ENCODE measurements at regions not wholly inside any gene's neighbourhood (a gene's known extent, or its start where the extent isn't known, plus 50 kb on each side); places are given as distances from the start of the nearest gene placed in this dataset.

DNA sequence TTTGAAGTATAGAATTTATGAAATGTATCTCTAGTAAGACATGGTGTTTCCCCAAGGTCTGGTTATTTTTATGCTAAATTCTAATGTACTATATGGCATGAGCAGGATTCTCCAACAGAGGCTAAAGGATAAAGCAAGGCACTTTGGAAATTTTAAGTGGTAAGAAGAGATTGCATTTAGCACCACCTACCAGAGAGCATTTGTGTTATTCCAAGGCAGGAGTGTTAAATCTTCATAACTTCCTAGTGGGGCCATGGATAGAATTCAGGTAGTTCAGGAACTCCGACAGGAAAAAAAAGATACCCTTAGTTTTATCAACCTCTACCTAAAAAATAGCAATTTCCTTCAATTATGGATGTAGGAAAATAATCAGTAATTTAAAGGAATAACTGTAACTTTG lies 497.4 kb upstream of the CRIM1 start:
- TF ChIP-seq, protein P1, sequence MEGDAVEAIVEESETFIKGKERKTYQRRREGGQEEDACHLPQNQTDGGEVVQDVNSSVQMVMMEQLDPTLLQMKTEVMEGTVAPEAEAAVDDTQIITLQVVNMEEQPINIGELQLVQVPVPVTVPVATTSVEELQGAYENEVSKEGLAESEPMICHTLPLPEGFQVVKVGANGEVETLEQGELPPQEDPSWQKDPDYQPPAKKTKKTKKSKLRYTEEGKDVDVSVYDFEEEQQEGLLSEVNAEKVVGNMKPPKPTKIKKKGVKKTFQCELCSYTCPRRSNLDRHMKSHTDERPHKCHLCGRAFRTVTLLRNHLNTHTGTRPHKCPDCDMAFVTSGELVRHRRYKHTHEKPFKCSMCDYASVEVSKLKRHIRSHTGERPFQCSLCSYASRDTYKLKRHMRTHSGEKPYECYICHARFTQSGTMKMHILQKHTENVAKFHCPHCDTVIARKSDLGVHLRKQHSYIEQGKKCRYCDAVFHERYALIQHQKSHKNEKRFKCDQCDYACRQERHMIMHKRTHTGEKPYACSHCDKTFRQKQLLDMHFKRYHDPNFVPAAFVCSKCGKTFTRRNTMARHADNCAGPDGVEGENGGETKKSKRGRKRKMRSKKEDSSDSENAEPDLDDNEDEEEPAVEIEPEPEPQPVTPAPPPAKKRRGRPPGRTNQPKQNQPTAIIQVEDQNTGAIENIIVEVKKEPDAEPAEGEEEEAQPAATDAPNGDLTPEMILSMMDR (conservative IDR thresholded peaks at IDR 0.05; ENCODE audit: low read depth, low read length) = no peak
- no peak for TF ChIP-seq EZH2phosphoT487 (IDR thresholded peaks at IDR 0.05; ENCODE audit: borderline replicate concordance, low read length)
- no peak for TF ChIP-seq EZH2 (IDR thresholded peaks at IDR 0.05; ENCODE audit: low read length, unreplicated experiment)
